Neuronal stem cell (in vitro differentiated cells): ENCODE measurements at regions not wholly inside any gene's neighbourhood (a gene's known extent, or its start where the extent isn't known, plus 50 kb on each side); places are given as distances from the start of the nearest gene placed in this dataset.

Source experiments
- DNase-seq: peaks from one replicate; pipeline ENCODE4 v3.0.0-alpha.2; 2013; ENCODE audit warnings: low spot score
- H2AFZ ChIP-seq: one replicate; pipeline ENCODE4 v1.6.1; 2013; ENCODE audit warnings: mild to moderate bottlenecking, low read length, inconsistent platforms
- H2AK5ac ChIP-seq: 2 replicates; pipeline ENCODE4 v1.6.1; 2013; ENCODE audit warnings: low read depth, mild to moderate bottlenecking, inconsistent platforms, low read length, moderate library complexity, mixed read lengths
- H2BK120ac ChIP-seq: 2 replicates; pipeline ENCODE4 v1.6.1; 2013; ENCODE audit warnings: low read depth, mild to moderate bottlenecking, inconsistent platforms, low read length, moderate library complexity, mixed read lengths
- H2BK12ac ChIP-seq: one replicate; pipeline ENCODE4 v1.6.1; 2013; ENCODE audit warnings: low read length, inconsistent platforms
- H2BK15ac ChIP-seq: 2 replicates; pipeline ENCODE4 v1.6.1; 2013; ENCODE audit warnings: mild to moderate bottlenecking, low read length, inconsistent platforms, mixed read lengths
- H2BK5ac ChIP-seq: one replicate; pipeline ENCODE4 v1.6.1; 2013; ENCODE audit warnings: inconsistent platforms, mild to moderate bottlenecking, low read length, moderate library complexity
- H3K14ac ChIP-seq: one replicate; pipeline ENCODE4 v1.6.1; 2013; ENCODE audit warnings: low read length, inconsistent platforms
- H3K18ac ChIP-seq: 2 replicates; pipeline ENCODE4 v1.6.1; 2013; ENCODE audit warnings: low read length, inconsistent platforms
- H3K23ac ChIP-seq: 2 replicates; pipeline ENCODE4 v1.6.1; 2013; ENCODE audit warnings: low read depth, mild to moderate bottlenecking, mixed read lengths, low read length, inconsistent platforms; ENCODE audit not compliant: poor library complexity
- H3K27ac ChIP-seq: replicated peaks from 3 replicates; pipeline ENCODE4 v1.5.1; 2013; ENCODE audit warnings: low read length, inconsistent platforms
- H3K27me3 ChIP-seq, 3 experiments: 2 replicates each; pipeline ENCODE4 v1.6.1; 2013; ENCODE audit warnings: low read length in 3 of 3, mild to moderate bottlenecking in 2 of 3, inconsistent platforms in 1 of 3, low read depth in 1 of 3, mixed read lengths in 1 of 3, moderate library complexity in 1 of 3; ENCODE audit not compliant: control insufficient read depth in 3 of 3, insufficient read depth in 3 of 3
- H3K36me3 ChIP-seq, 2 donors: replicated peaks in 1 of 2; 2 replicates each; pipeline ENCODE4 v1.6.1; 2013; ENCODE audit warnings: low read length in 2 of 2; ENCODE audit not compliant: control insufficient read depth in 2 of 2, insufficient read depth in 2 of 2
- H3K4ac ChIP-seq: 2 replicates; pipeline ENCODE4 v1.6.1; 2013; ENCODE audit warnings: inconsistent platforms, mild to moderate bottlenecking, low read length, moderate library complexity
- H3K4me1 ChIP-seq, 2 donors: 1 replicate in 1 of 2; 2 replicates in 1 of 2; pipeline ENCODE4 v1.6.1; 2013; ENCODE audit warnings: low read length in 2 of 2, low read depth in 1 of 2; ENCODE audit not compliant: control insufficient read depth in 2 of 2, insufficient read depth in 1 of 2
- H3K4me2 ChIP-seq: one replicate; pipeline ENCODE4 v1.6.1; 2013; ENCODE audit warnings: mild to moderate bottlenecking, low read length, inconsistent platforms; ENCODE audit not compliant: insufficient read depth, poor library complexity, severe bottlenecking
- H3K4me3 ChIP-seq, 2 donors: 2 replicates each; pipeline ENCODE4 v1.5.1; 2013; ENCODE audit warnings: low read length in 2 of 2, mild to moderate bottlenecking in 2 of 2, inconsistent platforms in 1 of 2, moderate library complexity in 1 of 2
- H3K79me1 ChIP-seq: one replicate; pipeline ENCODE4 v1.6.1; 2013; ENCODE audit warnings: low read depth, mild to moderate bottlenecking, inconsistent platforms, low read length, moderate library complexity
- H3K9ac ChIP-seq: one replicate; pipeline ENCODE4 v1.6.1; 2013; ENCODE audit warnings: mild to moderate bottlenecking, low read depth, low read length, inconsistent platforms; ENCODE audit not compliant: poor library complexity
- H3K9me3 ChIP-seq, 2 donors: replicated peaks in 1 of 2; 2 replicates each; pipeline versions ENCODE3 to v1.6.1; 2013; ENCODE audit warnings: low read length in 2 of 2, mild to moderate bottlenecking in 2 of 2, inconsistent platforms in 1 of 2, low read depth in 1 of 2, mixed read lengths in 1 of 2, moderate library complexity in 1 of 2; ENCODE audit not compliant: control insufficient read depth in 2 of 2, insufficient read depth in 1 of 2
- H4K8ac ChIP-seq: one replicate; pipeline ENCODE4 v1.6.1; 2013; ENCODE audit warnings: low read depth, mild to moderate bottlenecking, inconsistent platforms, low read length, moderate library complexity
- H4K91ac ChIP-seq: one replicate; pipeline ENCODE4 v1.6.1; 2013; ENCODE audit warnings: low read length, low read depth, mild to moderate bottlenecking, inconsistent platforms; ENCODE audit not compliant: poor library complexity
- WGBS, 2 donors: extraction: QIAGEN DNeasy Blood & Tissue Kit; methylation state at CpG; one replicate each; pipeline ENCODE4 v1.1.7; 2013; ENCODE audit warnings: missing lambda C conversion rate in 2 of 2, mixed read lengths in 1 of 2; ENCODE audit not compliant: insufficient read length in 2 of 2, insufficient replicate concordance in 1 of 2; ENCODE audit errors: extremely low coverage in 2 of 2; 5-methylcytosine and 5-hydroxymethylcytosine counted together

GRCh38 chr7:22563032-22563501 is 63.1 kb upstream of the STEAP1B start:
- H2AFZ ChIP-seq, result peak overlapping the region; percentile 78
- H3K4me3 ChIP-seq, result peak overlapping the region in 1 of 2 donors; percentile 28
- H3K23ac ChIP-seq, result no peak overlapping the region
- DNase-seq, result no peak
- H3K9ac ChIP-seq, result no peak overlapping the region
- H3K27ac ChIP-seq, result no peak overlapping the region
- H4K91ac ChIP-seq, result no peak overlapping the region
- H2BK5ac ChIP-seq, result no peak overlapping the region
- H3K36me3 ChIP-seq, result no peaks in the 10 kb centered on the region
- H2BK120ac ChIP-seq, result no peak overlapping the region
- no peak overlapping the region for H2BK12ac ChIP-seq
- H3K27me3 ChIP-seq, result no peaks in the 10 kb centered on the region
- H3K18ac ChIP-seq, result no peak overlapping the region
- H2BK15ac ChIP-seq, result no peak overlapping the region
- WGBS, 2 donors, result no CpG with 5 or more reads among the region's 10 CpGs
- H2AK5ac ChIP-seq, result no peak overlapping the region
- H3K4me1 ChIP-seq, result peaks cover 15 to 26% of the 10 kb centered on the region in 2 donors
- no peak overlapping the region for H3K14ac ChIP-seq
- H3K9me3 ChIP-seq, result no peaks in the 10 kb centered on the region
- no peak overlapping the region for H4K8ac ChIP-seq
- H3K4me2 ChIP-seq, result peak overlapping the region; percentile 20
- no peak overlapping the region for H3K4ac ChIP-seq
- no peaks in the 10 kb centered on the region for H3K79me1 ChIP-seq

DNA sequence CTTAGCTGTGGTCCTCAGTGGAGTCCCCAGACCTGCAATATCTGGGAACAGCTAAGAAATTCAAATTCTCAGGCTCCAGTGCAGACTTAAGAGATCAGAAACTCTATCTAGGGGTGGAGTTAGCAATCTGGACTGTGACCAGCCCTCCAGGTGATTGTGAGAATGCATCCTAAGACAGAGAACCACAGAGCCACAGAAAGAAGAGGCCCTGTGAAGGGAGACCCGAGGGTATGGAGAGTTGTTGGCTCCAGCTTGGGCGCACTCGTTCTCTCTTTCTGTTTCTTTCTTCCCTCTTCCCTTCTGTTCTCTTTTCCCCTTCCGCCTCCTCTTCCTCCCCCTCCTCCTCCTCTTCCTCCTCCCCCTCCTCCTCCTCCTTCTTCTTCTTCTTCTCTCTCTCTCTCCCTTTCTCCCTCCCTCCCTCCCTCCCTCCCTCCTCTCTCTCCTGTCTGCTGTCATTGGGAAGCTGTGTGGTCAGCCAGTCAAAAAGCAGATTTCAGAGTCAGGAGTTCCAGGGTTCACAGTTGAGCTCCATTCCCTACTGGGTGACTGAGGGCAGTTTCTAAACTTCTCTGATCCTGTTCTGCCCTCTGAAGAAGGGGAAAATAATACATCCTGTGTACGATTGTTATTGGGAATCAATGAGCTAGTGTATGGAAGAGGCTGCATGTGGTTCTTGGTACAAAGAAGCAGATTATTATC is 62.1 kb upstream of the STEAP1B start:
- Histone ChIP-seq H3K27me3 (no peaks in the 10 kb centered on the region), H3K9ac (no peak overlapping the region), H4K8ac (no peak overlapping the region), H3K4me1 (peaks cover 15 to 26% of the 10 kb centered on the region in 2 donors), H3K9me3 (no peaks in the 10 kb centered on the region), H2BK12ac (no peak overlapping the region), H3K36me3 (no peaks in the 10 kb centered on the region), H2BK5ac (no peak overlapping the region), H3K14ac (no peak overlapping the region), H3K4ac (no peak overlapping the region), H2AFZ (peak overlapping the region; percentile 78), H3K23ac (no peak overlapping the region), H4K91ac (no peak overlapping the region), H3K18ac (no peak overlapping the region), H3K4me2 (no peak overlapping the region), H3K4me3 (no peak overlapping the region), H3K27ac (no peak overlapping the region), H2BK120ac (no peak overlapping the region), H2AK5ac (no peak overlapping the region), H3K79me1 (no peaks in the 10 kb centered on the region), H2BK15ac (no peak overlapping the region)
- DNase-seq, result no peak
- no CpG with 5 or more reads among the region's 5 CpGs for WGBS, 2 donors

GRCh38 chr7:22561321-22561811 is 61.4 kb upstream of the STEAP1B start:
- no peaks in the 10 kb centered on the region for H3K79me1 ChIP-seq
- no peak overlapping the region for H3K14ac ChIP-seq
- H3K23ac ChIP-seq, result no peak overlapping the region
- peak; percentile 42 for DNase-seq
- no peak overlapping the region for H3K4ac ChIP-seq
- H3K4me2 ChIP-seq, result no peak overlapping the region
- no peaks in the 10 kb centered on the region for H3K9me3 ChIP-seq
- no peak overlapping the region for H3K9ac ChIP-seq
- no peak overlapping the region for H2BK15ac ChIP-seq
- H3K18ac ChIP-seq, result no peak overlapping the region
- no peaks in the 10 kb centered on the region for H3K27me3 ChIP-seq
- no peak overlapping the region for H2BK5ac ChIP-seq
- H3K4me3 ChIP-seq, result no peak overlapping the region
- H3K4me1 ChIP-seq, result peaks cover 15 to 26% of the 10 kb centered on the region in 2 donors
- WGBS, 2 donors, result no CpG with 5 or more reads among the region's 13 CpGs
- H2BK120ac ChIP-seq, result no peak overlapping the region
- no peak overlapping the region for H4K8ac ChIP-seq
- no peak overlapping the region for H4K91ac ChIP-seq
- H3K27ac ChIP-seq, result peak overlapping the region; percentile 60
- no peaks in the 10 kb centered on the region for H3K36me3 ChIP-seq
- H2BK12ac ChIP-seq, result no peak overlapping the region
- peak overlapping the region; percentile 77 for H2AFZ ChIP-seq
- no peak overlapping the region for H2AK5ac ChIP-seq

- H2BK120ac ChIP-seq, result no peak overlapping the region
- peaks cover 0 to under 1% (median 0%) of the 10 kb centered on the region in 3 experiments for H3K27me3 ChIP-seq
- peak; percentile 47 for DNase-seq
- H3K4ac ChIP-seq, result no peak overlapping the region
- H4K8ac ChIP-seq, result no peak overlapping the region
- no peak overlapping the region for H2BK15ac ChIP-seq
- no peak overlapping the region for H3K23ac ChIP-seq
- no peak overlapping the region for H3K18ac ChIP-seq
- no CpG with 5 or more reads among the region's 13 CpGs for WGBS, 2 donors
- H3K4me2 ChIP-seq, result no peak overlapping the region
- no peak overlapping the region for H4K91ac ChIP-seq
- no peaks in the 10 kb centered on the region for H3K79me1 ChIP-seq
- no peak overlapping the region for H2AK5ac ChIP-seq
- H2BK12ac ChIP-seq, result no peak overlapping the region
- peak overlapping the region; percentile 47 for H2AFZ ChIP-seq
- no peak overlapping the region for H3K27ac ChIP-seq
- no peak overlapping the region for H3K4me3 ChIP-seq
- no peak overlapping the region for H2BK5ac ChIP-seq
- no peaks in the 10 kb centered on the region for H3K36me3 ChIP-seq
- H3K14ac ChIP-seq, result no peak overlapping the region
- H3K4me1 ChIP-seq, result peaks cover 13 to 26% of the 10 kb centered on the region in 2 donors
- no peak overlapping the region for H3K9ac ChIP-seq
- H3K9me3 ChIP-seq, result no peaks in the 10 kb centered on the region
These were observed 60.0 kb upstream of the STEAP1B start for GRCh38 chr7:22559829-22560489.
